ENCODE measurements at regions not wholly inside any gene's neighbourhood (a gene's known extent, or its start where the extent isn't known, plus 50 kb on each side); places are given as distances from the start of the nearest gene placed in this dataset.
"Not testable (repeated sequence)": the region's sequence is repeated elsewhere in the genome, so short reads cannot be mapped to it uniquely, and the experiment has no call there.

DNA sequence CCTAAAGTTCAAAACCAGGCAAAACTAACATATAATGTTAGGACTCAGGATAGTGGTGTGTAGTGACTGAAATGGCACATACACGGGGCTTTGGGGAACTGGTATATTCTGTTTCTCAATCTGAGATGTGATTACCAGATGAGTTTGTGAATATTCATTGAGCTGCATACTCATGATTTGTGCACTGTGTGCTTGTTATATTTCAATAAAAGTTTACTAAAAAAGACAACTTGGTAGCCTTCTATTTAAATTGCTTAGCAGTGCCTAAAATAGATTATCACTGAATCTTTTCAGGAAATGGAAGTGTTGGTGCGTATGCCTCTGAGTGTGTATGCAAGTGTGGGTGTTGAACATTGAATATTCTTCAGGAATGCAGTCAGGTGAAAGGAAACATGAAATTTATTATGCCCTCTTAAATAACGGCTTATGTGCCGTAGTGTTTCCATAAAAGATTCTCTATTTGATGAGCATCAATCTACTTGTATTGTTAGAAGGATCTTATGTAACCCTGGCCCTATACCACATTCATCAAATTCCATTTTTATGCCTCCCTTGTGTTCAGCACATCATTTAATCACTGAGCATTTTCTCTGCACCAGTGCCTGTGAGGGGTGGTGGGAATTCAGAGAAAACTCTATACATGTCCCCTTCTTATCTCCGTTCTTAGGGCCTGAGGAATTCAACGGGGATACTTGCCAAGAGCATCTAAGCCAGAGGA lies 82.6 kb upstream of the AUTS2 start:
- DNase-seq: no peak

- DNase-seq: no peak
Measured at GRCh38 chr7:69516238-69516820, 81.9 kb upstream of the AUTS2 start.

GRCh38 chr7:69517985-69518704 lies 80.1 kb upstream of the AUTS2 start:
- DNase-seq: no peak

GRCh38 chr7:69518705-69519077 lies 79.6 kb upstream of the AUTS2 start:
- DNase-seq: no peak

DNA sequence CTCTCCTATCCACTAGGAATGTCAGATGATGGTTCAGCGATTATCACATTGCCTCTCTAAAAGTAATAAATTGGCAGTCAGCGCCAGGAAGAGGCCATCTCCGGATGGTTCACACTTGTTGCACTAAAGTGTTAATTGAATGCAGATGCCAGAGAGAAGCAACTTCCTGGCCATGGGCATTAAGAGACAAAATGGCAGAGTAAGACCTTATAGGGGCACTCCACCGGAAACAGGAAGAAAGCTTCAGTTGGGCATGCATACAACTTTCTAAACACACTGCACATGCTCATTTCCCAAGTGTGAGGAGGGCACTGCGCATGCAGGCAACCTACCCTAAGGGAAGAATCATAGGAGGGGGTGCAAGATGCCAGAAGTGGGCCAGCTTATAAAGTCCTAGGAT lies 71.7 kb upstream of the AUTS2 start:
- no peak for DNase-seq

GRCh38 chr7:69527706-69528105 lies 70.6 kb upstream of the AUTS2 start:
- DNase-seq: no peak

GRCh38 chr7:69531050-69531449 lies 67.2 kb upstream of the AUTS2 start:
- DNase-seq: no peak

DNA sequence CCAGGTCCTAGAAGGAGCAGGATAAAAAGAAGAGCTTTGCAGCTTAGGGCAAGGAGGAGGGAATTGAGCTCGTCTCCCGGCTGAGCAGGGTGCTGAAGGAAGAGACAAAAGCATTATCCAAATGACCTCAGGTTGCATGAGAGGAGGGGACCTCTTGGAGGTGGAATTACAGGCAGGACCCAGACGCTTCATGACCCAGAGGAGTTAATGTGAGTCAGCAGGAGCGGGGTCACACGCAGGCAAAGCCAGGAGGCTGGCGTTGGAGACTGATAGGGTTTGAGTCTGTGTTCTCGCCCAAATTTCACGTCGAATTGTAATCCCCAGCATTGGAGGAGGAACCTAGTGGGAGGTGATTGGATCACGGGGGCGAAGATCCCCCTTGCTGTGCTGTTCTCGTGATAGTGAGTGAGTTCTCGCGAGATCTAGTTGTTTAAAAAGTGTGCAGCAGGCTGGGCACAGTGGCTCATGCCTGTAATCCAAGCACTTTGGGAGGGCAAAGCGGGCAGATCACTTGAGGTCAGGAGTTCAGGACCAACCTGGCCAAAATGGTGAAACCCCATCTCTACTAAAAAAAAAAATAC lies 63.7 kb upstream of the AUTS2 start:
- no peak for DNase-seq

DNA sequence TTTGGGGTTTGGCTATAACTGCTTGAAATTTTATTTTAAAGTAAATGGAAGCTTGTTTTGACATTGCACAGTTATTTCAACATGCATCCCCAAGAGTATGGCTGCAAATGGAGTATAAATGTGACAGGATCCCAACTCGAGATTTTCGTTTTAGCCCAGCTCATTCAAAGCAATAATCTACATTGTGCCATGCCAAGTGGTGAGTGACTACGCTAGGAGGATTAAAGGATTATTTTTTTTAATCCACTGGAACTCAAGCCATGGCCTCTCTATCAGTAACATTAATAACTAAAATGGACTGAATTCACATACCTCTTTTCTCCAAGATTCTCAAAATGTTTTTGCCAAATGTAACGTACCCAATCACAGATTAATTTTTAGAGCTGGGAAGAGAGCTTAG lies 60.6 kb upstream of the AUTS2 start:
- no peak for DNase-seq

- DNase-seq: no peak
Measured at GRCh38 chr7:69539531-69539930, 58.7 kb upstream of the AUTS2 start.

DNA sequence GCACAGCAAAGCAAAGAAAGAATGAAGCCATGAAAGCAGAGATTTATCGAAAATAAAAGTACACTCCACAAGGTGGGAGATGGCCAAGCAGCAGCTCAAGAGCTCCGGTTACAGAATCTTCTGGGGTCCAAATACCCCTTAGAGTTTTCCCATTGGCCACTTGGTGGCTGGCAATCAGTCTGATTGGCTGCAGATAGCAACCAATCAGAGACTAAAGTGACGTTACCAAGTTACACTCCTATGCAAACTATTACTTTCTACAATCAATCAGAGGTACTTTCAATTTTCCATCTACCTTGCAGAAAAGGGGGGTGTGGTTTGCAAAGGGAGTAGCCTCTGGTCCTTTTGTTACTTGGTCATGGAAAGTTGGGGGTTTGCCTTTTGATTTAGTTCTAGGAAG lies 58.0 kb upstream of the AUTS2 start:
- DNase-seq: no peak

DNA sequence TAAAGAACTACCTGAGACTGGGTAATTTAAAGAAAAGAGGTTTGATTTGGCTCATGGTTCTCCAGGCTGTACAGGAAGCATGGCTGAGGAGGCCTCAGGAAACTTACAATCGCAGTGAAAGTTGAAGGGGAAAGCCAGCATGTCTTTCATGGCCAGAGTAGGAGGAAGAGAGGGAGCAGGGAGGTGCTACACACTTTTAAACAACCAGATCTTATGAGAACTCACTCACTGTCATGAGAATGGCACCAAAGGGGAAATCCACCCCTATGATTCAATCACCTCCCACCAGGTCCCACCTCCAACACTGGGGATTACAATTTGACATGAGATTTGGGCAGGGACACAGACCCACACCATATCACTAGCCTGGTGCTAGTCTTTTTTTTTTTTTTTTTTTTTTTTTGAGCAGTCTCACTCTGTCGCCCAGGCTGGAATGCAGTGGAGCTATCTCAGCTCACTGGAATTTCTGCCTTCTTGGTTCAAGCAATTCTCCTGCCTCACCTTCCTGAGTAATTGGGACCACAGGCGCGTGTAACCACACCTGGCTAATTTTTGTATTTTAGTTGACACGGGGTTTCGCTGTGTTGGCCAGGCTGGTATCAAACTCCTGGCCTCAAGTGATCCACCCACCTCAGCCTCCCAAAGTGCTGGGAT lies 56.4 kb upstream of the AUTS2 start:
- DNase-seq: not testable (repeated sequence)

DNA sequence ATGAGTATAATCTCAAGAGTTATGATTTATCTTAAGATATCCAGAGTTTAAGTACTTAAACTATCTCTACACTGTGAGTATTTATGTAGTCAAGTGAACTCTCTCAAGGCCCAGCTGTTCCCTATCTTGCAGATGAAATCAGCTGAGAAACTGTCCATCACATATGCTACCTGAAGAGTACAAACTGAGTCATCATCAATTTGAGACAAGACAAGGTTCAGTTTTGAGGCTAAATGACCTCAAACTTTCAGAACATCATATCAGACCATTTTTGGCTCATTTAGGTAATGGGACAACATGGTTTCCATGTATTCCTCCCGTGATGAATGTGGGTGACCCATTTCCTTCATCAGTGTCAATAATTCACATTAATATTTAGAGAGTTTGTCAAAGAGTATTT lies 53.1 kb upstream of the AUTS2 start:
- DNase-seq: no peak
